ENCODE measurements at regions not wholly inside any gene's neighbourhood (a gene's known extent, or its start where the extent isn't known, plus 50 kb on each side); places are given as distances from the start of the nearest gene placed in this dataset.

DNA sequence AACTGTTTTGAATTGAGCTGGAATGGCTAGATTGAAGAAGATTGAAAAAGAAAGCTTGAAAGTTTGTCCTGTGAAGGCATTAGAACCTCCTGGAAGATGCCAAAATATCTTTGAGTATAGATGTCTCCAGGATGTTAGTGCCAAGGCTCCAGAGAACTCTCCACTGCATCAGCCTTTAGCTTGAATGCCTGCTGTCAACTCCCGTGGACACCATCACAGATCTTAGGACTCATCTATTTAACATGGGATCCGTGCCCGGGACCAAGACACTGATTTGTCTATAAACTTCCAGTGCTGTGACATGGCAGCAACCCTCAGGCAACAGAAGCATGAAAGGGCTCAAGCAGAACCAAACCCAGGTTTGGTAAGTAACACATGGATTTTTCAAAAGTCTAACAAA is 670.9 kb upstream of the ST8SIA4 start:
- no CpG with 5 or more reads among the region's 3 CpGs for WGBS (ENCODE audit: low lambda C conversion rate)
- Histone ChIP-seq H3K9ac (ENCODE audit: insufficient read depth, low read depth, low read length) (no peak overlapping the region), H3K27ac (ENCODE audit: extremely low read length, insufficient read depth, low read length) (no peak overlapping the region), H3K9me3 (ENCODE audit: low read length) (no peaks in the 10 kb centered on the region), H3K4me2 (ENCODE audit: low read depth, low read length) (no peak overlapping the region), H2AFZ (ENCODE audit: low read length) (no peak overlapping the region), H3K4me3 (replicated peaks in 1 of 3; ENCODE audit: insufficient read depth in 1 of 3, low read depth in 2 of 3, low read length in 3 of 3) (no peak overlapping the region), H3K4me1 (ENCODE audit: insufficient read depth, low read length) (no peaks in the 10 kb centered on the region), H3K36me3 (replicated peaks in 1 of 2; ENCODE audit: control insufficient read depth in 1 of 2, insufficient read depth in 2 of 2, low read length in 2 of 2) (no peaks in the 10 kb centered on the region), H4K20me1 (ENCODE audit: insufficient read depth, low read length) (no peaks in the 10 kb centered on the region), H3K79me2 (ENCODE audit: insufficient read depth, low read length) (no peaks in the 10 kb centered on the region), H3K27me3 (ENCODE audit: control insufficient read depth in 1 of 2, insufficient read depth in 2 of 2, low read length in 2 of 2) (no peaks in the 10 kb centered on the region)
- no TSS peak for BruUV-seq (replicated peaks)
- ChIA-PET POLR2A (no interaction called here), CTCF (ENCODE audit: low intra/inter-chr PET ratio, low total read pairs) (no interaction called here)
- TF ChIP-seq MXD3 (CRISPR knock-in tag; IDR thresholded peaks at IDR 0.05): no peak
- TF ChIP-seq NFE2L1 (CRISPR knock-in tag; IDR thresholded peaks at IDR 0.05; ENCODE audit: borderline replicate concordance): no peak
- TF ChIP-seq TFDP2 (CRISPR knock-in tag; IDR thresholded peaks at IDR 0.05): no peak
- no peak for TF ChIP-seq ZNF30 (CRISPR knock-in tag; IDR thresholded peaks at IDR 0.05)
- TF ChIP-seq ZNF569 (CRISPR knock-in tag; IDR thresholded peaks at IDR 0.05; ENCODE audit: borderline replicate concordance): no peak
- in situ Hi-C loops (cut with HindIII; ENCODE audit: extremely low pct_ligation_motif_present, low pct_unique_long_range_greater_than_20kb) (no loop called here), intact Hi-C loops (cut with micrococcal nuclease; ENCODE audit: unreplicated experiment) (no loop called here)
- no peak for FAIRE-seq
- ATAC-seq: no peak
- no peak for DNase-seq (ENCODE audit: low spot score)

DNA sequence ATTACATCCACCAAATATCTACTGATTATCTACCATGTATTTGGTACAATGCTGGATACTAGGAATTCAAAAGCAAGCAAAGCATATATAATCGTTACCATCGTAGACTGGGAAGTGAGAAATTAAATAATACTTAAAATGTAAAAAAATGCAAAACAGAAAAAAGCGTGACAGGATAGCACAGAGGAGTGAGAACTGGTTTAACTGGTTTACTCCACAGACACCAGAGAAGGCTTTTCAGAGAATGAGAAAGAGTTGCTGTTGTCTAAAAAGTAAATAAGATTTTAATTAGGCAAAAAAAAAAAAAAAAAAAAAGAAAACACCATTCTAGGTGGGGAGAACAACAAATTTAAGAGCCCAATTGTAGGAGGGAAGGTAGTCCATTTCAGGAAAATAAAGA is 657.9 kb upstream of the ST8SIA4 start:
- H3K4me2 ChIP-seq (ENCODE audit: low read depth, low read length): no peak overlapping the region
- H2AFZ ChIP-seq (ENCODE audit: low read length): no peak overlapping the region
- H3K9me3 ChIP-seq (ENCODE audit: low read length): no peaks in the 10 kb centered on the region
- H3K4me3 ChIP-seq (replicated peaks in 1 of 3; ENCODE audit: insufficient read depth in 1 of 3, low read depth in 2 of 3, low read length in 3 of 3): no peak overlapping the region
- no peaks in the 10 kb centered on the region for H3K79me2 ChIP-seq (ENCODE audit: insufficient read depth, low read length)
- ChIA-PET CTCF (ENCODE audit: low intra/inter-chr PET ratio, low total read pairs) (no interaction called here), POLR2A (no interaction called here)
- no peak overlapping the region for H3K9ac ChIP-seq (ENCODE audit: insufficient read depth, low read depth, low read length)
- ATAC-seq (no peak), FAIRE-seq (no peak), DNase-seq (ENCODE audit: low spot score) (no peak)
- intact Hi-C loops (cut with micrococcal nuclease; ENCODE audit: unreplicated experiment): no loop called here
- in situ Hi-C loops (cut with HindIII; ENCODE audit: extremely low pct_ligation_motif_present, low pct_unique_long_range_greater_than_20kb): no loop called here
- no peaks in the 10 kb centered on the region for H3K36me3 ChIP-seq (replicated peaks in 1 of 2; ENCODE audit: control insufficient read depth in 1 of 2, insufficient read depth in 2 of 2, low read length in 2 of 2)
- no peak overlapping the region for H3K27ac ChIP-seq (ENCODE audit: extremely low read length, insufficient read depth, low read length)
- WGBS (ENCODE audit: low lambda C conversion rate): 44% methylated on average over 3 of the region's 3 CpGs
- no TSS peak for BruUV-seq (replicated peaks)
- TF ChIP-seq GLI4 (CRISPR knock-in tag; IDR thresholded peaks at IDR 0.05; ENCODE audit: borderline replicate concordance) (no peak), ZBTB38 (CRISPR knock-in tag; IDR thresholded peaks at IDR 0.05) (no peak), ZNF556 (CRISPR knock-in tag; IDR thresholded peaks at IDR 0.05; ENCODE audit: borderline replicate concordance) (no peak), THAP8 (CRISPR knock-in tag; IDR thresholded peaks at IDR 0.05; ENCODE audit: borderline replicate concordance) (no peak)
- H4K20me1 ChIP-seq (ENCODE audit: insufficient read depth, low read length): no peaks in the 10 kb centered on the region
- H3K27me3 ChIP-seq (ENCODE audit: control insufficient read depth in 1 of 2, insufficient read depth in 2 of 2, low read length in 2 of 2): no peaks in the 10 kb centered on the region
- no peaks in the 10 kb centered on the region for H3K4me1 ChIP-seq (ENCODE audit: insufficient read depth, low read length)
